Fibroblast of lung (primary cell): ENCODE measurements at regions not wholly inside any gene's neighbourhood (a gene's known extent, or its start where the extent isn't known, plus 50 kb on each side); places are given as distances from the start of the nearest gene placed in this dataset.

Experiments
- CTCF ChIP-seq, 2 donors: IDR thresholded peaks in 1 of 2; conservative IDR thresholded peaks in 1 of 2; 1 replicate in 1 of 2; 2 replicates in 1 of 2; pipeline ENCODE4 v1.5.1; 2011 to 2012; ENCODE audit warnings: low read length in 2 of 2, control low read depth in 1 of 2, inconsistent platforms in 1 of 2, low read depth in 1 of 2, mild to moderate bottlenecking in 1 of 2
- EZH2 ChIP-seq: IDR thresholded peaks from 2 replicates; pipeline ENCODE4 v1.5.1; 2012; ENCODE audit warnings: low read length, control low read depth, mild to moderate bottlenecking; ENCODE audit errors: missing control alignments

- TF ChIP-seq CTCF (conservative IDR thresholded peaks at IDR 0.05 in 1 of 2, IDR thresholded peaks at IDR 0.05 in 1 of 2; ENCODE audit: low read depth in 1 of 2, low read length in 2 of 2) (no peak), EZH2 (no peak)
Observed at GRCh38 chr5:104418056-104418455, 855.5 kb upstream of the NUDT12 start.
